ENCODE measurements at regions not wholly inside any gene's neighbourhood (a gene's known extent, or its start where the extent isn't known, plus 50 kb on each side); places are given as distances from the start of the nearest gene placed in this dataset.

GRCh38 chr2:22991844-22992243 lies 393.1 kb upstream of the KLHL29 start:
- no peak for DNase-seq (ENCODE audit: low read depth)
- H3K4me3 ChIP-seq (ENCODE audit: low read depth, low read length), result no peak overlapping the region
- TF ChIP-seq, protein P1, sequence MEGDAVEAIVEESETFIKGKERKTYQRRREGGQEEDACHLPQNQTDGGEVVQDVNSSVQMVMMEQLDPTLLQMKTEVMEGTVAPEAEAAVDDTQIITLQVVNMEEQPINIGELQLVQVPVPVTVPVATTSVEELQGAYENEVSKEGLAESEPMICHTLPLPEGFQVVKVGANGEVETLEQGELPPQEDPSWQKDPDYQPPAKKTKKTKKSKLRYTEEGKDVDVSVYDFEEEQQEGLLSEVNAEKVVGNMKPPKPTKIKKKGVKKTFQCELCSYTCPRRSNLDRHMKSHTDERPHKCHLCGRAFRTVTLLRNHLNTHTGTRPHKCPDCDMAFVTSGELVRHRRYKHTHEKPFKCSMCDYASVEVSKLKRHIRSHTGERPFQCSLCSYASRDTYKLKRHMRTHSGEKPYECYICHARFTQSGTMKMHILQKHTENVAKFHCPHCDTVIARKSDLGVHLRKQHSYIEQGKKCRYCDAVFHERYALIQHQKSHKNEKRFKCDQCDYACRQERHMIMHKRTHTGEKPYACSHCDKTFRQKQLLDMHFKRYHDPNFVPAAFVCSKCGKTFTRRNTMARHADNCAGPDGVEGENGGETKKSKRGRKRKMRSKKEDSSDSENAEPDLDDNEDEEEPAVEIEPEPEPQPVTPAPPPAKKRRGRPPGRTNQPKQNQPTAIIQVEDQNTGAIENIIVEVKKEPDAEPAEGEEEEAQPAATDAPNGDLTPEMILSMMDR (IDR thresholded peaks at IDR 0.05; ENCODE audit: insufficient read depth, low read length), result no peak

DNA sequence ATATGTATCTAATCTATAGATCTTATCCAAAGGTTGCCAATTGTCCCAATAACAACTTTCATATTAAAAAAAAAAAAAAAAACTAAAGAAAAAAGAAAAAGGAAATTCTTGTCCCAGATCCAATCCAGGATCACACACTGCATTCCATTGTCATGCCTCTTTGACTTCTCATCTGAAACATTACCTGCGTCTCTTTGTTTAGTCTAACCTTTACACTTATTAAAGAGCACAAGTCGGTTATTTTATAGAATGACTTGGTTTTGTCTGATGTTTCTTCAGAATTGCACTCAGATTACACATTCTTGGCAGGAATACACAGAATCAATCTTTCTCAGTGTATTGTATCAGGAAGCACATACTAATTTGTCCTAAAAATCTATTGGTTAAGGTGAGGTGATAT lies 392.5 kb upstream of the KLHL29 start:
- no peak overlapping the region for H3K4me3 ChIP-seq (ENCODE audit: low read depth, low read length)

GRCh38 chr2:22993250-22993649 lies 391.7 kb upstream of the KLHL29 start:
- no peak for DNase-seq (ENCODE audit: low read depth)
- TF ChIP-seq, protein P1 (IDR thresholded peaks at IDR 0.05; ENCODE audit: insufficient read depth, low read length), result no peak

More for the DNA sequence above, 392.5 kb upstream of the KLHL29 start:
- TF ChIP-seq, protein P1 (IDR thresholded peaks at IDR 0.05; ENCODE audit: insufficient read depth, low read length), result no peak
- no peak for DNase-seq (ENCODE audit: low read depth)

DNA sequence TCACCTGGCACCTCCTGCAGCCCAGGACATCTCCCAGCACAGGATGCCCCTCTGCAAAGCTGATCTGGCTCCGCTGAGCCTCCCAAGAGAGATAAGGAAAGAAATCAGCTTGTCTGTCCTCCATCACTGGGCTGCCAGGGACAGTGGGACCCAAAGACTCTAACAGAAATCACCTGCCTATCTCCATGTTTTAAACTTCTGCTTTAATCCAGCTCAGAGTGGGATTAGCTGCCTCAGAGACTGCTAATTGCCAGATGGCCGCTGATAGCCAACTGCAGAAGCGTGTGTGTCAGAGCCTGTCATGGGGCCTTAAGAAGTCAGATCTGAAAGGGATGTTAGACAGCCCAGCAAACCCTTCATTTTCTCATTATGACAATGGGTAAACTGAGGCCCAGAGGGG lies 389.4 kb upstream of the KLHL29 start:
- TF ChIP-seq, protein P1 (IDR thresholded peaks at IDR 0.05; ENCODE audit: insufficient read depth, low read length), result no peak
- H3K4me3 ChIP-seq (ENCODE audit: low read depth, low read length), result no peak overlapping the region
- no peak for DNase-seq (ENCODE audit: low read depth)

More at GRCh38 chr2:22993250-22993649, 391.7 kb upstream of the KLHL29 start:
- H3K4me3 ChIP-seq (ENCODE audit: low read depth, low read length), result no peak overlapping the region

DNA sequence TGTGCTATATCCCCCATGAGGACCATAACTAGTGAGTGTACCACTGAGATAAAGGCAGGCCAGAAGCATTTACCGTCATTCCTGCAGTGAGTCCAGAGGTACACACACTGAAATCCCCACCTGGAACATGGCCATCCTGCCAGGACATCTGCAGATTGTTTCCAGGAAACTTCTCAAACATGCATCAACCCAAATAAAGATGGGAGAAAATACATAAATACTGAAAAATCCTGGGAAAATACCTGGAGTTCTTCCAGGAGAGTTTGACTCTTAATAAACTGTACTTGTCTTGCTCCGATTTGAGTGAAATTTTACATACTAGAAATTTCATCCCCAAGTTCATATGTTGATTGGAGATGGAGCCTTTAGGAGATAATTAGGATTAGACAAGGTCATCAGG lies 388.1 kb upstream of the KLHL29 start:
- DNase-seq (ENCODE audit: low read depth), result no peak
- TF ChIP-seq, protein P1 (IDR thresholded peaks at IDR 0.05; ENCODE audit: insufficient read depth, low read length), result no peak
- no peak overlapping the region for H3K4me3 ChIP-seq (ENCODE audit: low read depth, low read length)

DNA sequence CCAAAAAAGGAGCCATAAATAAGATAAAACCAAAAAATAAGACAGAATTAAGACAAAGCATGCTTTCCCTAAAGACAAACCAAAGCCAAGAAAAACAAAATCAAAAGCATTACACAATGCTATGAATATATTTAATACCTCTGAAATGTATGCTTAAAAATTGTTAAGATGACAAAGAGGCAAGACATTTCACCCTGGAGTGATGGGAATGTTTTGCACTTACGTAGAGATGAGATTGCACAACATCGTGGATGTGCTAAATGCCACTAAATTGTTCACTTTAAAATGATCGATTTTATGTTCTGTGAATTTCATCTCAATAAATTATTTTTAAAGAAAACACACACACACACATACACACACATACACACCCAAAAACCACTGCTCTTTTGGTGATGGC lies 386.6 kb upstream of the KLHL29 start:
- TF ChIP-seq, protein P1 (IDR thresholded peaks at IDR 0.05; ENCODE audit: insufficient read depth, low read length), result no peak
- no peak for DNase-seq (ENCODE audit: low read depth)
- no peak overlapping the region for H3K4me3 ChIP-seq (ENCODE audit: low read depth, low read length)

DNA sequence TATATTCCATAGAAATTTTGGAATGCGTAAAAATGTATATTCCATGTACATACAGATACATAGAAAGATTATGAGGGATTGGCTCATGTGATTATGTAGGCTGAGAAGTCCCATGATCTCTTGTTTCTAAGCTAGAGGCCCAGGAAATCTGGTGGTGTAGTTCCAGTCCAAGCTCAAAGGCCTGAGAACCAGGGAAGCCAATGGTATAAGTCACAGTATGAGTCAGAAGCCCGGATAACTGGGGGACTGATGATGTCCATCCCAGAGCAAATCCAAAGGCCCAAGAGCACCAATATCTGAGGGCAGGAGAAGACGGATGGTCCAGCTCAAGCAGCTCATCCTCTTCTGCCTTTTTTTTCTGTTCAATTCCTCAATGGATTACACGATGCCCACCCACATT lies 385.0 kb upstream of the KLHL29 start:
- TF ChIP-seq, protein P1 (IDR thresholded peaks at IDR 0.05; ENCODE audit: insufficient read depth, low read length), result no peak
- H3K4me3 ChIP-seq (ENCODE audit: low read depth, low read length), result no peak overlapping the region
- no peak for DNase-seq (ENCODE audit: low read depth)

Data from fibroblast of the aortic adventitia (primary cell).